GM12891 (cell line): ENCODE measurements at regions not wholly inside any gene's neighbourhood (a gene's known extent, or its start where the extent isn't known, plus 50 kb on each side); places are given as distances from the start of the nearest gene placed in this dataset.

Experiments used
- POLR2A ChIP-seq: IDR thresholded peaks from 2 replicates; pipeline ENCODE4 v1.6.1; 2011; ENCODE audit warnings: low read depth, low read length, control low read depth
- POLR2AphosphoS5 ChIP-seq: IDR thresholded peaks from 2 replicates; pipeline ENCODE4 v1.6.1; 2011; ENCODE audit warnings: low read depth, low read length, control low read depth
- POU2F2 ChIP-seq: IDR thresholded peaks from 2 replicates; pipeline ENCODE4 v1.6.1; 2011; ENCODE audit warnings: low read depth, mild to moderate bottlenecking, control low read depth, low read length, moderate library complexity
- SPI1 ChIP-seq: IDR thresholded peaks from 2 replicates; pipeline ENCODE4 v1.6.1; 2011; ENCODE audit warnings: low read depth, low read length, control low read depth
- TAF1 ChIP-seq: IDR thresholded peaks from 2 replicates; pipeline ENCODE4 v1.6.1; 2011; ENCODE audit warnings: low read depth, low read length, control low read depth

DNA sequence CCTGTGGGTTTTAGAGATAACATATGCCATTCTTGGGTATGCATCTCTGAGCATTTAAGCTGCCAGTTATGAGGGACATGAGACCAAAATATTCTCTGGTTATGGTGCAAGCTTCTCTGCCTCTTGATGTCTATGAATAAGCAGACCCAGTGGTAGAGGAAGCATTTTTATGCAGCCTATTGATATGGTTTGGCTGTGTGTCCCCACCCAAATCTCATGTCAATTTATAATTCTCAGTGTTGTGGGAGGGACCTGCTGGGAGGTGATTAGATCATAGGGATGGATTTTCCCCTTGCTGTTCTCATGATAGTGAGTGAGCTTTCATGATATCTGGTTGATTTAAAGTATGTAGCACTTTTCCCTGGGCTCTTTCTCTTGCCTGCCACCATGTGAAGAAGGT lies 187.2 kb downstream of the ARHGAP12 start:
- no peak for TF ChIP-seq POLR2A
- TF ChIP-seq SPI1 = no peak
- no peak for TF ChIP-seq TAF1
- no peak for TF ChIP-seq POLR2AphosphoS5
- TF ChIP-seq POU2F2 = no peak
